MCF 10A (cell line): ENCODE measurements at regions not wholly inside any gene's neighbourhood (a gene's known extent, or its start where the extent isn't known, plus 50 kb on each side); places are given as distances from the start of the nearest gene placed in this dataset.

Experiments used
- BruUV-seq: library from RNA; stranded (reverse); fragments of 400-500 nt; replicated peaks from 2 replicates; lab custom pipeline; 2021; lab: Mats Ljungman, UMichigan
- CTCF ChIA-PET: fragments of 300-600 bp; sonication (Branson Sonifier 250); formaldehyde crosslinking; extraction: SDS; loops from one replicate; lab custom pipeline; 2021; ENCODE audit warnings: antibody characterized with exemption, inconsistent platforms; lab: Yijun Ruan, JAX
- POLR2A ChIA-PET: fragments of 300-600, 350-650 bp; sonication (Branson Sonifier 250); formaldehyde crosslinking; extraction: SDS; loops from one replicate; lab custom pipeline; 2020; ENCODE audit warnings: antibody characterized with exemption, inconsistent platforms; lab: Yijun Ruan, JAX
- DNase-seq: peaks from one replicate; pipeline ENCODE4 v3.0.0-alpha.2; 2018; ENCODE audit not compliant: unreplicated experiment
- H3K27ac Mint-ChIP-seq: one replicate; pipeline ENCODE4 v1.8.0; 2022; ENCODE audit warnings: mild to moderate bottlenecking, low read depth, mixed read lengths; ENCODE audit not compliant: unreplicated experiment
- H3K27me3 Mint-ChIP-seq: one replicate; pipeline ENCODE4 v1.8.0; 2022; ENCODE audit warnings: mixed read lengths; ENCODE audit not compliant: insufficient read depth, unreplicated experiment
- H3K36me3 Mint-ChIP-seq: one replicate; pipeline ENCODE4 v1.8.0; 2022; ENCODE audit warnings: mild to moderate bottlenecking, moderate library complexity, mixed read lengths; ENCODE audit not compliant: insufficient read depth, unreplicated experiment
- H3K4me1 Mint-ChIP-seq: one replicate; pipeline ENCODE4 v1.8.0; 2022; ENCODE audit warnings: mixed read lengths; ENCODE audit not compliant: insufficient read depth, unreplicated experiment
- H3K4me3 Mint-ChIP-seq: one replicate; pipeline ENCODE4 v1.8.0; 2022; ENCODE audit warnings: mild to moderate bottlenecking, moderate library complexity, mixed read lengths; ENCODE audit not compliant: unreplicated experiment
- H3K9me3 Mint-ChIP-seq: one replicate; pipeline ENCODE4 v1.8.0; 2022; ENCODE audit warnings: mixed read lengths; ENCODE audit not compliant: unreplicated experiment
- intact Hi-C: fragments of 100-400 bp; cut with micrococcal nuclease; formaldehyde crosslinking; loops from 2 replicates; pipeline ENCODE4 v1.14.1; 2022
- TF ChIP-seq, protein P1 (sequence below): fragments of 200-600 bp; IDR thresholded peaks from one replicate; pipeline ENCODE4 v1.8.0; 2022; ENCODE audit warnings: antibody characterized with exemption, mild to moderate bottlenecking; ENCODE audit not compliant: unreplicated experiment

DNA sequence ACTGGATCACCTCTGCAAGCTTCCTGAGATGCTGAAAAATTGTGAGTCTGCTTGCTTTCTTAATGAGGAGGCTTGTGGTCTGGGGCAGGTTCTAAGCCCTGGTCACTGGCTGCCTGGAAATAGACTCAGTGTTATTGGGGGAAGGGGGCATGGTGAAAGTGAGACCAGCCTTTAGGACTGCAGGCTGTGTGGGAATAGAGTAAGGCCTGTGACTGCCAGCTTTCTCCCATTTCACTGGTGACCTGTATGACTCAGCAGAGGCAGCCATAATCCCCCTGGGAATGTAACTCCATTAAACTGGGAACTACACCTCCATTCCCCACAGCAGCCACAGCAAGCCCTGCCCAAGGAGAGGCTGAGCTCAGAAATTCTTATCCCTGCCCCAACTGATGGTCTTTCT is 55.9 kb upstream of the IL15 start:
- no peaks in the 10 kb centered on the region for H3K4me1 Mint-ChIP-seq
- no peak overlapping the region for H3K27ac Mint-ChIP-seq
- peaks cover 6% of the 10 kb centered on the region for H3K9me3 Mint-ChIP-seq
- peak; percentile 34 for DNase-seq
- H3K4me3 Mint-ChIP-seq = no peak overlapping the region
- H3K36me3 Mint-ChIP-seq = no peaks in the 10 kb centered on the region
- intact Hi-C loops = no loop called here
- no TSS peak for BruUV-seq
- POLR2A ChIA-PET = interaction anchor here (0.6 kb wide), 1 partner anchor 106 kb away, joined by 3 read pairs; no protein-coding TSS in a partner anchor
- TF ChIP-seq, protein P1, sequence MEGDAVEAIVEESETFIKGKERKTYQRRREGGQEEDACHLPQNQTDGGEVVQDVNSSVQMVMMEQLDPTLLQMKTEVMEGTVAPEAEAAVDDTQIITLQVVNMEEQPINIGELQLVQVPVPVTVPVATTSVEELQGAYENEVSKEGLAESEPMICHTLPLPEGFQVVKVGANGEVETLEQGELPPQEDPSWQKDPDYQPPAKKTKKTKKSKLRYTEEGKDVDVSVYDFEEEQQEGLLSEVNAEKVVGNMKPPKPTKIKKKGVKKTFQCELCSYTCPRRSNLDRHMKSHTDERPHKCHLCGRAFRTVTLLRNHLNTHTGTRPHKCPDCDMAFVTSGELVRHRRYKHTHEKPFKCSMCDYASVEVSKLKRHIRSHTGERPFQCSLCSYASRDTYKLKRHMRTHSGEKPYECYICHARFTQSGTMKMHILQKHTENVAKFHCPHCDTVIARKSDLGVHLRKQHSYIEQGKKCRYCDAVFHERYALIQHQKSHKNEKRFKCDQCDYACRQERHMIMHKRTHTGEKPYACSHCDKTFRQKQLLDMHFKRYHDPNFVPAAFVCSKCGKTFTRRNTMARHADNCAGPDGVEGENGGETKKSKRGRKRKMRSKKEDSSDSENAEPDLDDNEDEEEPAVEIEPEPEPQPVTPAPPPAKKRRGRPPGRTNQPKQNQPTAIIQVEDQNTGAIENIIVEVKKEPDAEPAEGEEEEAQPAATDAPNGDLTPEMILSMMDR = no peak
- CTCF ChIA-PET = interaction anchor here (1.1 kb wide), 1 partner anchor 9 kb away, joined by 5 read pairs; no protein-coding TSS in a partner anchor
- no peaks in the 10 kb centered on the region for H3K27me3 Mint-ChIP-seq
